Esophagus squamous epithelium (tissue), 5 donors: ENCODE measurements at regions not wholly inside any gene's neighbourhood (a gene's known extent, or its start where the extent isn't known, plus 50 kb on each side); places are given as distances from the start of the nearest gene placed in this dataset.

Experiments used
- DNase-seq: peaks from one replicate; lab custom pipeline; 2025; lab: John Stamatoyannopoulos, UW
- H3K27ac ChIP-seq, 4 donors: fragments of 200-600 bp; sonication (generic); one replicate each; pipeline ENCODE4 v1.5.1; 2016 to 2019; ENCODE audit warnings: mild to moderate bottlenecking in 1 of 4
- H3K27me3 ChIP-seq, 4 donors: fragments of 200-600 bp; sonication (generic); 1 replicate in 3 of 4; 2 replicates in 1 of 4; pipeline versions ENCODE4 v1.5.1 to v1.6.0; 2017 to 2021; ENCODE audit warnings: antibody characterized with exemption in 1 of 4
- H3K36me3 ChIP-seq, 3 donors: fragments of 200-600 bp; sonication (generic); one replicate each; pipeline ENCODE4 v1.5.1; 2016 to 2019
- H3K4me1 ChIP-seq, 3 donors: fragments of 200-600 bp; sonication (generic); one replicate each; pipeline ENCODE4 v1.5.1; 2017 to 2019
- H3K4me3 ChIP-seq, 4 donors: fragments of 200-600 bp; sonication (generic); 1 replicate in 3 of 4; 2 replicates in 1 of 4; pipeline ENCODE4 v1.5.1; 2016 to 2019; ENCODE audit warnings: mild to moderate bottlenecking in 2 of 4, moderate library complexity in 1 of 4
- H3K9me3 ChIP-seq, 3 donors: fragments of 200-600 bp; sonication (generic); one replicate each; pipeline ENCODE4 v1.5.1; 2016 to 2019
- POLR2A ChIP-seq, 4 donors: fragments of 450-650 bp; IDR thresholded peaks; one replicate each; pipeline ENCODE4 v1.6.1; 2017; ENCODE audit warnings: antibody characterized with exemption in 4 of 4, mild to moderate bottlenecking in 4 of 4, moderate library complexity in 3 of 4
- WGBS, 2 donors: methylation state at CpG; one replicate each; pipeline ENCODE4 v1.1.5; 2018; 5-methylcytosine and 5-hydroxymethylcytosine counted together
- intact Hi-C: fragments of 100-400 bp; cut with DNase I; formaldehyde crosslinking; loops from one replicate; pipeline ENCODE4 v1.15.0; 2022
- TF ChIP-seq, protein P1 (sequence below), 6 experiments: fragments of 450-650 bp in 4 of 6; fragments of 200-600 bp in 2 of 6; sonication (generic) in 2 of 6; IDR thresholded peaks; one replicate each; pipeline ENCODE4 v1.5.1; 2016 to 2019; ENCODE audit warnings: antibody characterized with exemption in 6 of 6, mild to moderate bottlenecking in 4 of 6, moderate library complexity in 4 of 6
- donor health status: DM: yes; HTN: yes; CAD: no.

DNA sequence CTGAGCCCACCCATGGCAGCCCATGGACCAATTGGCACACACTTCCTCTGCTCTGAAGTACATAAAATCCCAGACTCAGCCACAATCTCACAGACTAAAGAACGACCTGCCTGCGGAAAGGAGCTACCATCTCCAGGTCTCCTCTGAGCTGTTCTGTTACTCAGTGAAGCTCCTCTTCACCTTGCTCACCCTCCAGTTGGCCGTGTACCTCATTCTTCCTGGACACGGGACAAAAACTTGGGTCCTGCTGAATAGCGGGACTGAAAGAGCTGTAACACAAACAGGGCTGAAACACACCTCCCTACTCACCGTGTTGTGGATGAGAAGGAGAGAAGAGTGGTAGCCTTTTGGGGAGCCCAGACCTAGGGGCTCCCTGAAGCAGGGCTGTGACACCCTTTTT is 128.7 kb downstream of the GAS1 start:
- Histone ChIP-seq H3K9me3 (no peaks in the 10 kb centered on the region), H3K4me3 (no peak overlapping the region), H3K36me3 (no peaks in the 10 kb centered on the region), H3K4me1 (no peaks in the 10 kb centered on the region), H3K27ac (no peak overlapping the region), H3K27me3 (peaks cover 0 to 4% (median 0%) of the 10 kb centered on the region in 4 donors)
- no peak for DNase-seq
- WGBS, 2 donors: 87 to 100% methylated on average over 4 to 6 of the region's 6 CpGs
- intact Hi-C loops: no loop called here
- TF ChIP-seq, protein P1, sequence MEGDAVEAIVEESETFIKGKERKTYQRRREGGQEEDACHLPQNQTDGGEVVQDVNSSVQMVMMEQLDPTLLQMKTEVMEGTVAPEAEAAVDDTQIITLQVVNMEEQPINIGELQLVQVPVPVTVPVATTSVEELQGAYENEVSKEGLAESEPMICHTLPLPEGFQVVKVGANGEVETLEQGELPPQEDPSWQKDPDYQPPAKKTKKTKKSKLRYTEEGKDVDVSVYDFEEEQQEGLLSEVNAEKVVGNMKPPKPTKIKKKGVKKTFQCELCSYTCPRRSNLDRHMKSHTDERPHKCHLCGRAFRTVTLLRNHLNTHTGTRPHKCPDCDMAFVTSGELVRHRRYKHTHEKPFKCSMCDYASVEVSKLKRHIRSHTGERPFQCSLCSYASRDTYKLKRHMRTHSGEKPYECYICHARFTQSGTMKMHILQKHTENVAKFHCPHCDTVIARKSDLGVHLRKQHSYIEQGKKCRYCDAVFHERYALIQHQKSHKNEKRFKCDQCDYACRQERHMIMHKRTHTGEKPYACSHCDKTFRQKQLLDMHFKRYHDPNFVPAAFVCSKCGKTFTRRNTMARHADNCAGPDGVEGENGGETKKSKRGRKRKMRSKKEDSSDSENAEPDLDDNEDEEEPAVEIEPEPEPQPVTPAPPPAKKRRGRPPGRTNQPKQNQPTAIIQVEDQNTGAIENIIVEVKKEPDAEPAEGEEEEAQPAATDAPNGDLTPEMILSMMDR (IDR thresholded peaks at IDR 0.05): no peak
- TF ChIP-seq POLR2A (IDR thresholded peaks at IDR 0.05): no peak

DNA sequence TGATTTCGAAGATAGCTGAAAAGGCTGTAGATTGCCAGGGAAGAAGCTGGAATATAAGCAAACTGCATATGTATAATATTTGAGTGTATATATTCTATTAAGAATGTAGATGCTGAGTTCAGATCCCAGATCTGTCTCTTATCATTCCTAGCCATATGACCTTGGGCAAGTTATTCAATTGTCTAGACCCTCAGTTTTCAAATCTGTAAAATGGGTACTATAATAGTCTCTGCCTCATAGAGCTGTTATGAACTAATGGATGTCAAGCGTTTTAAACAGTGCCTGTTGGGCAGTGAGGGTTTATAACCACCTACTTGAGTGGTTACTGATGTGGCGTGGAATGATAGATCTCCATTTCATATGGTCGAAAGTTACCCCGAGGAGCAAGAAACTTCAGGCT is 130.4 kb downstream of the GAS1 start:
- DNase-seq: no peak
- no peaks in the 10 kb centered on the region for H3K4me1 ChIP-seq
- intact Hi-C loops: no loop called here
- TF ChIP-seq, protein P1 (IDR thresholded peaks at IDR 0.05): no peak
- TF ChIP-seq POLR2A (IDR thresholded peaks at IDR 0.05): no peak
- H3K27ac ChIP-seq: no peak overlapping the region
- H3K36me3 ChIP-seq: no peaks in the 10 kb centered on the region
- no peak overlapping the region for H3K4me3 ChIP-seq
- peaks cover 0 to 5% (median 0%) of the 10 kb centered on the region in 4 donors for H3K27me3 ChIP-seq
- H3K9me3 ChIP-seq: no peaks in the 10 kb centered on the region
- WGBS, 2 donors: 89% methylated on average over 5 of the region's 5 CpGs

DNA sequence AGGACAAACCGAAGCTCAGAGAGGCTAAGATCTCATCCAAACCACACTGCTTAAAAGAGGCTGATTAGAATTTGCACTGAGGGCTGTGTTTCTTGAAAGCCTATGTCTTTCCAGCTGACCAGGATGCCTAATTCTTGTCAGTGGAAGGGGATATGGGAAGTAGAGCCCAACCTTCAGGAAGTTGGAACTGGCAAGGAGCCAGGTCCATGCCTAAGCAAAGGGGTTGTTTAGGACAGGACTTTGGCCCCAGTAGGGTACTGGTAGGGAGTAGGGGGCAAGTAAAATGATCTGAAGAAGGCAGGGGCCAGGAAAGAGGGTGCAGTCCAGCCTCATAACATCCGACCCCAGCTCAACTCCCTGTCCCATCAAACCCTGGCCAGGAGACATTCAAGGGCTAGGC is 130.9 kb downstream of the GAS1 start:
- WGBS, 2 donors: 71 to 82% methylated on average over 2 of the region's 2 CpGs

DNA sequence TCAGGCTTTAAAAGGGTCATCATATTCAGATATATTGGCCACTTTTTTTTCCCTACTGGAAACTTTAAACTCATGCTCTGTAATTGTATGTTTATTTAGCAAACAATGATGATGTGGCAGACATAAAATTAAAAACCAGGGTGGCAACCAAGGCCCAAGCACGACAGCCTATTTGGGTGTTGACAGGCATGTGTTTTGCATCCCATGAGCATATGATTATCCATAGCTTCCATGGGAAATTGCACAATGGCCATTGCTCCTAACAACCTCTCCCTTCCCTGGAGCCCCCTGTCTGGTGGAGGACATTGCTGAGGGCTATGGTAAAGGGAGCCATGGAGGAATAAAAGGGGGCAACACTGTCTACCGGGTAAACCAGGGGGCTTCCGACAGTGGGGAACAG is 134.7 kb downstream of the GAS1 start:
- H3K27ac ChIP-seq: no peak overlapping the region
- no peaks in the 10 kb centered on the region for H3K9me3 ChIP-seq
- no peak for DNase-seq
- H3K36me3 ChIP-seq: no peaks in the 10 kb centered on the region
- H3K4me1 ChIP-seq: no peaks in the 10 kb centered on the region
- WGBS, 2 donors: 71 to 87% methylated on average over 1 to 3 of the region's 3 CpGs
- no peak overlapping the region for H3K4me3 ChIP-seq
- H3K27me3 ChIP-seq: peaks cover 0 to 5% (median 0%) of the 10 kb centered on the region in 4 donors
- no peak for TF ChIP-seq POLR2A (IDR thresholded peaks at IDR 0.05)
- TF ChIP-seq, protein P1 (IDR thresholded peaks at IDR 0.05): no peak
- intact Hi-C loops: no loop called here

More for the DNA sequence above, 130.9 kb downstream of the GAS1 start:
- intact Hi-C loops: no loop called here
- Histone ChIP-seq H3K36me3 (no peaks in the 10 kb centered on the region), H3K4me3 (no peak overlapping the region), H3K9me3 (no peaks in the 10 kb centered on the region), H3K27ac (no peak overlapping the region), H3K27me3 (peaks cover 0 to 5% (median 0%) of the 10 kb centered on the region in 4 donors), H3K4me1 (no peaks in the 10 kb centered on the region)
- TF ChIP-seq, protein P1 (IDR thresholded peaks at IDR 0.05): no peak
- no peak for TF ChIP-seq POLR2A (IDR thresholded peaks at IDR 0.05)
- no peak for DNase-seq

DNA sequence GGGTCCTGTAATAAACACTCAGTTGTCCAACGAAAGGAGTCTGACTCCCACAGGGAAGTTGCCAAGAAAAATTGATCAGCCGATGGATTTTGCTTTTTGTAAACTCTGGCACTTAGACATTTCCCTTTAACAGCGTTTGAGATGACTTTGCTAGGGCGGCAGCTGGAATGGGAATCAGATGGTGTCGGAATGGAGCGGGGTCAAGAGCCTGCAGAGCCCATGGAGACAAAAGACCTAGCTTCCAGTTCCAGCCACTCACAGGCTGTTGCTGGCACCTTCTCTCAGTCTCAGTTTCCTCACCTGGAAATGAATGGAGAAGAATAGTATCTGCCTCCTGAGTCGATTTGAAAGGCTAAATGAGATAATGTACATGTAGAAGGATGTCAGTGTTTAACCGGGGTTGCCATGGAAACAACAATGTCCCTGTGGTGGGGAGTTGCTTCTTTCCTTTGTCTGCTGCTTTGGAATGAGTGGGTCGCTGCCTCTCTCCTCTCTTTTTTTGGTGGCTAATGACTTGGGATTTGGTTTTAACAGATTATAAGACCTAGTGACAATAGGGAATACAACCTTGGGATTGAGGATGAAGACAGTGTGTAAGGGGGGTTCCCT is 137.4 kb downstream of the GAS1 start:
- Histone ChIP-seq H3K4me3 (no peak overlapping the region), H3K4me1 (no peaks in the 10 kb centered on the region), H3K9me3 (no peaks in the 10 kb centered on the region), H3K27me3 (peaks cover 0 to 5% (median 0%) of the 10 kb centered on the region in 4 donors), H3K36me3 (no peaks in the 10 kb centered on the region), H3K27ac (no peak overlapping the region)
- WGBS, 2 donors: 72 to 83% methylated on average over 9 of the region's 9 CpGs
- intact Hi-C loops: no loop called here
- TF ChIP-seq, protein P1 (IDR thresholded peaks at IDR 0.05): no peak
- TF ChIP-seq POLR2A (IDR thresholded peaks at IDR 0.05): no peak
- DNase-seq: no peak
